ENCODE measurements at regions not wholly inside any gene's neighbourhood (a gene's known extent, or its start where the extent isn't known, plus 50 kb on each side); places are given as distances from the start of the nearest gene placed in this dataset.
A peak's percentile ranks its signal among the peaks of the same experiment; 100 is the strongest.

- DNase-seq = no peak
Observed at GRCh38 chr3:117927825-117928224, 1106.8 kb downstream of the IGSF11 start.

GRCh38 chr3:117928836-117929235, 1105.8 kb downstream of the IGSF11 start:
- DNase-seq = no peak

GRCh38 chr3:117932441-117932840, 1102.2 kb downstream of the IGSF11 start:
- no peak for DNase-seq

GRCh38 chr3:117936159-117936558, 1098.5 kb downstream of the IGSF11 start:
- DNase-seq = no peak

- DNase-seq = no peak
Observed at GRCh38 chr3:117938974-117939373, 1095.7 kb downstream of the IGSF11 start.

- no peak for DNase-seq
Observed at GRCh38 chr3:117939425-117940027, 1095.1 kb downstream of the IGSF11 start.

- DNase-seq = no peak
Observed at GRCh38 chr3:117941015-117941414, 1093.6 kb downstream of the IGSF11 start.

- no peak for DNase-seq
Observed at GRCh38 chr3:117941756-117942155, 1092.9 kb downstream of the IGSF11 start.

- no peak for DNase-seq
Observed at GRCh38 chr3:117954131-117954530, 1080.5 kb downstream of the IGSF11 start.

GRCh38 chr3:117955196-117955595, 1079.5 kb downstream of the IGSF11 start:
- DNase-seq = no peak

GRCh38 chr3:117958027-117958426, 1076.6 kb downstream of the IGSF11 start:
- no peak for DNase-seq

- no peak for DNase-seq
Observed at GRCh38 chr3:117962750-117963149, 1071.9 kb downstream of the IGSF11 start.

- DNase-seq = no peak
Observed at GRCh38 chr3:117963858-117964257, 1070.8 kb downstream of the IGSF11 start.

- DNase-seq = no peak
Observed at GRCh38 chr3:117964814-117965213, 1069.8 kb downstream of the IGSF11 start.

- no peak for DNase-seq
Observed at GRCh38 chr3:117977504-117978228, 1057.0 kb downstream of the IGSF11 start.

GRCh38 chr3:117979466-117979865, 1055.2 kb downstream of the IGSF11 start:
- DNase-seq = no peak

- DNase-seq = no peak
Observed at GRCh38 chr3:117987256-117987655, 1047.4 kb downstream of the IGSF11 start.

GRCh38 chr3:117989982-117990381, 1044.7 kb downstream of the IGSF11 start:
- no peak for DNase-seq

GRCh38 chr3:117990627-117991026, 1044.0 kb downstream of the IGSF11 start:
- DNase-seq = no peak

- DNase-seq = no peak
Observed at GRCh38 chr3:117995842-117996437, 1038.7 kb downstream of the IGSF11 start.

- DNase-seq = peak; percentile 61
Observed at GRCh38 chr3:117997201-117998049, 1037.2 kb downstream of the IGSF11 start.

GRCh38 chr3:117998071-117998470, 1036.6 kb downstream of the IGSF11 start:
- no peak for DNase-seq

- DNase-seq = no peak
Observed at GRCh38 chr3:118000219-118000618, 1034.4 kb downstream of the IGSF11 start.

All from HCEC 1CT (cell line).